GM19372 (cell line): ENCODE measurements at regions not wholly inside any gene's neighbourhood (a gene's known extent, or its start where the extent isn't known, plus 50 kb on each side); places are given as distances from the start of the nearest gene placed in this dataset.
"Not testable (repeated sequence)": the region's sequence is repeated elsewhere in the genome, so short reads cannot be mapped to it uniquely, and the experiment has no call there.

Experiments used
- ATAC-seq: cut with Tn5 transposase; IDR thresholded peaks from one replicate; pipeline ENCODE4 v1.9.1; 2021; ENCODE audit warnings: mild to moderate bottlenecking, low read depth, moderate library complexity; ENCODE audit not compliant: unreplicated experiment

- ATAC-seq, result no peak
Measured at GRCh38 chr2:53148221-53148620, 619.4 kb upstream of the CHAC2 start.

- ATAC-seq, result no peak
Measured at GRCh38 chr2:53131416-53131815, 636.2 kb upstream of the CHAC2 start.

- ATAC-seq, result no peak
Measured at GRCh38 chr2:53130441-53130943, 637.1 kb upstream of the CHAC2 start.

GRCh38 chr2:53129851-53130250, 637.8 kb upstream of the CHAC2 start:
- no peak for ATAC-seq

- no peak for ATAC-seq
Measured at GRCh38 chr2:53127061-53127650, 640.4 kb upstream of the CHAC2 start.

GRCh38 chr2:53114991-53115390, 652.6 kb upstream of the CHAC2 start:
- no peak for ATAC-seq

- no peak for ATAC-seq
Measured at GRCh38 chr2:53114582-53114981, 653.0 kb upstream of the CHAC2 start.

- not testable (repeated sequence) for ATAC-seq
Measured at GRCh38 chr2:53112408-53112807, 655.2 kb upstream of the CHAC2 start.

- ATAC-seq, result no peak
Measured at GRCh38 chr2:53111406-53111805, 656.2 kb upstream of the CHAC2 start.

- no peak for ATAC-seq
Measured at GRCh38 chr2:53111004-53111403, 656.6 kb upstream of the CHAC2 start.

- no peak for ATAC-seq
Measured at GRCh38 chr2:53108246-53108645, 659.4 kb upstream of the CHAC2 start.

GRCh38 chr2:53104263-53104662, 663.3 kb upstream of the CHAC2 start:
- ATAC-seq, result no peak

GRCh38 chr2:53103679-53104078, 663.9 kb upstream of the CHAC2 start:
- ATAC-seq, result no peak

- ATAC-seq, result no peak
Measured at GRCh38 chr2:53098696-53099078, 668.9 kb upstream of the CHAC2 start.

- no peak for ATAC-seq
Measured at GRCh38 chr2:53096351-53096750, 671.3 kb upstream of the CHAC2 start.

- no peak for ATAC-seq
Measured at GRCh38 chr2:53095664-53096063, 671.9 kb upstream of the CHAC2 start.

GRCh38 chr2:53095227-53095626, 672.4 kb upstream of the CHAC2 start:
- no peak for ATAC-seq

GRCh38 chr2:53093355-53093754, 674.2 kb upstream of the CHAC2 start:
- ATAC-seq, result no peak

GRCh38 chr2:53091183-53091582, 676.4 kb upstream of the CHAC2 start:
- ATAC-seq, result no peak

- ATAC-seq, result no peak
Measured at GRCh38 chr2:53087874-53088461, 679.6 kb upstream of the CHAC2 start.

- ATAC-seq, result no peak
Measured at GRCh38 chr2:53087262-53087873, 680.2 kb upstream of the CHAC2 start.

GRCh38 chr2:53077413-53077812, 690.2 kb upstream of the CHAC2 start:
- ATAC-seq, result no peak
